NCI-H748 (cell line): ENCODE measurements at regions not wholly inside any gene's neighbourhood (a gene's known extent, or its start where the extent isn't known, plus 50 kb on each side); places are given as distances from the start of the nearest gene placed in this dataset.

Source experiments
- DNase-seq: peaks from one replicate; lab custom pipeline; 2025; ENCODE audit not compliant: unreplicated experiment; lab: John Stamatoyannopoulos, UW

- no peak for DNase-seq
Observed at GRCh38 chr5:89996335-89996734, 413.2 kb downstream of the CETN3 start.

GRCh38 chr5:89994266-89994665, 415.3 kb downstream of the CETN3 start:
- DNase-seq, result no peak

DNA sequence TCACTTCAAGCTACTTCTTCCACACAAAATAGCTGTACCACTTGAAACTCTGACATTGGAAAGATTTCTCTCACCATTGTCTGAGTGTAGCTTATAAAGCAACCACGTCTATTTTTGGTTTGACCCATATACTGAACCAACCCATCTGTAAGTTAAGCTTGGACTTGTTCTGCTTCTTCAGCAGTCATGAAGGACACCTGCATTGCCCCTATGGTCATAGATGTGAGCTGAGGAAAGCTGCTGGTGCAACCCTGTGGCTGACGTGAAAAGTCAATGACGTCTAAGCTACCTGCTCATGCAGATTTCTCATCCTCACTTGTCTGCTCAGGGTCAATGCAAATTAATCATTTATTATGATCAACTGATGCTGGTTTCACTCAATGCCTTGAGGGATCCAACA, 417.4 kb downstream of the CETN3 start:
- DNase-seq, result no peak

- DNase-seq, result no peak
Observed at GRCh38 chr5:89991592-89991991, 418.0 kb downstream of the CETN3 start.

DNA sequence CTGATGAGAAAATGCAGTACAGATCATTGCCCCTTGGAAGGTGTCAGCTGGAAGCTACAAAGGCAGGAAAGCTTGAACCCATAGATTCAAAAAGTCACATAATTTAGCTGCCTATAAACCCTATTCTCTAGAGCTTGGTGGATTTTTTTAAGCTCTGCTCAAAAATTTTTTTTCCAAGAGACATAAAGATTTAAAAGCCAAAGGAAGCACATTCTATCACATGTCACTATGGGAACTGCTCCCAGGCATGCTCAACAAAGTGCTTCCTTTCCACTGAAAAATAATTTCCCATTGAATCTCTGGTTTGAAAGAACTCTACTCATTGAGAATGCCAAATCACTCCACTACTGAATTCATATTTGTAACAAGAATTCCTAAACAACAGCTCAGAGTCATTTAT, 419.8 kb downstream of the CETN3 start:
- DNase-seq, result no peak

GRCh38 chr5:89988998-89989655, 420.4 kb downstream of the CETN3 start:
- DNase-seq, result no peak

DNA sequence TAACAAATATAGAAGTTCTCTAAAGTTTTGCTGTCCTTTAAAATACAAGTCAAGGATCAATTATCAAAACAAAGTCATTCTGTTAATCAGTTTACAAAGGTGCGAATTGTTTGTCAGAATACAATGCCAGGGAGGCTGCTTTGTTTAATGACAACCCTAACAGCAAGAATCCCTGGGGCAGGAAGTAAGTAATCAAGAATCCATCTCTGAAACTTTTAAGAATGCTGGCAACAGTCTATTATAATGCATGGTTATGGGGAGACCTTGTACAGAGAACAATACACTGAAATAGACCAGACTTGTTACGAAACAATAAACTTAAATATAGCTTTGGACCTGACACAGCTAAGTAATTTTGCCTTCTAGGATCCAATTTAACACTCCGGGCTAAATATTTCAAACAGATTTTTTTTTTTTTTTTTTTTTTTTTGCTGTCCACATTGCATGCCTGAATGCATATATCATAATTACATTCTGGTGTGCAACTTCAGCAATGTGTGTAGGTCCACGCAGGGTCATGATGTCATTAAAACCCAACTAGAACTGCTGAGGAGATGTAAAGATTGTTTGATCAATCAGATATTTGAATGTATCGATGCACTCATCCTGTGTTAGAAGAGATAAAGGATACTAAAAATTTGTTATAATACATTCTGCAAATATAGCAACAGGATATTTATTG, 421.3 kb downstream of the CETN3 start:
- DNase-seq, result no peak

DNA sequence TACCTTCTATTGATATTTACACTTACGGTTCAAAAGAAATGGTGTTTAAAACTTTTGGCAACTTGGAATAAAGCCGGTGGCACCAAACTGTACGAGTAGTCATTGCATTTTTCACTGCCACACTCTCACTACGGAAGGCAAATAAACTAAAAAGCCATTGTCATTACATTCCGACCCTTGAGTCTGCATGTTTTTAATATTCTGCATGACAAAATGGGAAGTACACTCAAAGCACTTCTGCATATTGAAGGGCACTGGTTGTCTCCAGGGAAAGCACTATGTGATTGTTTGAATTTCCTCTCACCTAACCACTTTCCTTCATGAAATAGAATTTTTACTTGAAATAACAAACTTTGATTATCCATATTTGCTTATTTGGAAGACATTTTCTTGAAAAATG, 426.3 kb downstream of the CETN3 start:
- DNase-seq, result no peak

GRCh38 chr5:89981878-89982773, 427.4 kb downstream of the CETN3 start:
- DNase-seq, result peak; percentile 23

DNA sequence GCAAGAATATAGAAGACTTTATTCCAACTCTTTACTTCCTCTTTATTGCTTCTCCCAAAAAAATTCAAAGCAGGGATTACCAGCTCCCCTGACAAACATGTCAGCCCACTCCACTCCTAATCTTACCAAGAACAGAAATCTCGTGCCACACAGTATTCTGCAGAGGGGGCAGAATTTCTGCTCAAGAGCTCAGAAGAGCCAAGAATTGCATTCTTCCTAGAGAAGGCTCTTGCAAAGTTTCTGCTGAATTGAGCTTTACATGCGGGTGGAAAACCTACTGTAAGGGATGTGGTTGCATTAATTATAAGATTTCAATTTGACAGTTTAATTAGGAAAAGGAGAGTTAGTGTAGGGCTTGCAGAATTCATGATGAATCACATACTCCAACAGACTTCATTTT, 428.5 kb downstream of the CETN3 start:
- DNase-seq, result no peak

DNA sequence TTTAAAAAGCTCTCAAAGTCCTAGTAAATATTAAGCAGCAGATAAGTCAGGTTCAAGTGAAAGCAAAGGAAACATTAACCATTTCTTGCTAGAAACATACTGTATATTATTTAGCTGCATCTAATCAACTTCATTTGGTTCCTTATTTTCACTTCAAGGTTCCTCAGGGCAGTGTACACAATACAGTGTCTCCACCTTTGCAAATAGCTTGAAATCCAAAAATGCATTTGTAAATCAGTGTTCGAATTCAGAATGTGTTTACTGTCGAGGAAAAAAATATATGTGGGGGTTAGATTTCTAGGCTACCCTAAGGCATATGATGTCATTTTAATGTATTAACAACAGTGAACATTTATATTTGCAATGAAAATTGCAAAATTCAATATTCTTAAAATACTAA, 436.0 kb downstream of the CETN3 start:
- DNase-seq, result no peak

- no peak for DNase-seq
Observed at GRCh38 chr5:89972901-89973300, 436.7 kb downstream of the CETN3 start.

DNA sequence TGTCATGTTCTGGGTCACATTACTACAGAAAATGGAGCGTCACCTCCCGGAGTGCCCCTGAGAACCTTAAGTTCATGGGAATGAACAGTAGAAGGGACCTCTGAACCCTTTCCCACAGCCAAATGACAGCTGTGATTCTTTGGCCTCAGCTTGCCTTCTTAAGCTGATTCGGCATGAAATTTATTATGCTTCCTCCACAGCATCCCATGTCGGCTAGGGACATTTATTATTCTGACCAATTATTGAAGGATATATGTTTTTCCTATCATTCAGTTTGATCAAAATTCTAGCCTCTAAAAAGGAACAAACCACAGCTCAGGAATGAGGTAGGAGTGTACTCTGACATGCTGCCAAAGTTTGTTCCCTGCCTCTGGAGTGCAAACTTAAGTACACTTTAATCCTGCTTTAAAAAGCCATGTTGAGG, 440.6 kb downstream of the CETN3 start:
- DNase-seq, result no peak

- DNase-seq, result no peak
Observed at GRCh38 chr5:89967771-89968444, 441.6 kb downstream of the CETN3 start.

DNA sequence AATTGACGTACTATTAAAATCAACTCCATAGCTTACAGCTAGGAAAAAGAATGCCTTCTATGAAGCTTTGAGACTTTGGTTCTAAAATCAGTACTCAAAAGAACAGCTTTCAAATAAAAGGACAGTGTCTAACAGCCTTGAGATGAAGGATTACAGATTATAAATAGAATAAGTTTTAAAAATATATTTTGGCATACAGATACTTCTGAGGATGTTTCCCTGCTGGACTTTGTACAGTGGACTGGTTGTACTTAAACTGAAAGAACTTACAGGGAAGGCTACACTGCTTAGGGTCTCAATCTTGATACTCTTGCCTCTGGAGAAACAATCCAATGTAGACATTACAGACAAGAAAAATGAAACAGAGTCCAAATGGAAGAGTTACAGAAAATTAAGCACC, 452.7 kb downstream of the CETN3 start:
- no peak for DNase-seq

GRCh38 chr5:89954916-89955315, 454.6 kb downstream of the CETN3 start:
- no peak for DNase-seq

DNA sequence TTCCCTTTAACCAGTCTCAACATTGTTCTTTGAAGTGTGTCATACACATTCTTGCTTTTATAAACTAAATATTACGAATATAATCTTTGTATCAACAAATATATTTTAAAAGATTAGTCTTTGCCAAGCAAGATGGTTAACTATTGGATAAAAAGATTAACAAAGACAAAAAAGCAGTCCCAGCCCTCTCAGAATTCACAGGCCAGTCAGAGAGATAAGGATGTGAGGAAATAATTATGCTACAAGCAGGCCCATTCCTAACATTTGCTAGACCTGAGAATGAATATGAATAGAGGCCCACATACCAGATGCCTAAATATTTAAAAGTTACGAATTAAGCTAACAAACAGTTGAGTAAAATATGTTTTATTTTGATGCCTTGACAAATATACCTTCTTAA, 457.7 kb downstream of the CETN3 start:
- DNase-seq, result no peak

DNA sequence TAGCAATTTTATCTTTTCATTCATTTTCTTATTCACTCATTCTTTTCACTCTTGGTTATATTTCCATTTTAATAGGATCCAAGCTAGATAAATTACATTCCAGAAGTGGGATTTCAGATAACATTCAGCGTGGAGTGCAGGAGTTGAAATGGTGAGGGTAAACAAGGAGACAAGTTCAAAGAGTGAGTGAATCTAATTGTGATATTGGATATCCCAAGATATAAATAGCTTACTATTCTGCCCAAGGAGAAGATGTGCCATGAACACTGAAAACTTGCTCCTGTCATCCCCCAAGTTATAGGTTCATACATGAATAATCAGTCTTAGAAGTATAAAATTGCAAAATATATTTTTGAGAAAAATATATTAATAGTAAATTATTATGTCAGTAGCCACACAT, 459.3 kb downstream of the CETN3 start:
- no peak for DNase-seq

DNA sequence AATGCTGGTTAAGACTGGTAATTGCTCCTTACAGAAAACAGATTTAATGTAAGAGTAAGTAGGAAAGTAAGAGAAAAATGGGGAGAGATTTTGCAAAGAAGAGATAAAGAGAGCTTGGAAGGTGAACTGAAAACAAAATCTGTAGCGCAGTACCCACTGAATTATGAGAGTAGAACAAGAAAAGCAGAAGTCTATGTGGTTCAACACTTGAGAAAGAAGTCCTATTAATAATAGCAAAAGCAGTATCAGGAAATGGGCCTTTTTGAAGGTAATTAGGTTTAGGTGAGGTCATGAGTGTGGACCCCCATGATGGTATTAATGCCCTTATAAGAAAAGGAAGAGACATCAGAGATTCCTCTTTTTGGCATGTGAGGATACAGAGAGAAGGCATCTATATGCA, 460.6 kb downstream of the CETN3 start:
- DNase-seq, result no peak

- DNase-seq, result no peak
Observed at GRCh38 chr5:89946916-89947315, 462.6 kb downstream of the CETN3 start.

DNA sequence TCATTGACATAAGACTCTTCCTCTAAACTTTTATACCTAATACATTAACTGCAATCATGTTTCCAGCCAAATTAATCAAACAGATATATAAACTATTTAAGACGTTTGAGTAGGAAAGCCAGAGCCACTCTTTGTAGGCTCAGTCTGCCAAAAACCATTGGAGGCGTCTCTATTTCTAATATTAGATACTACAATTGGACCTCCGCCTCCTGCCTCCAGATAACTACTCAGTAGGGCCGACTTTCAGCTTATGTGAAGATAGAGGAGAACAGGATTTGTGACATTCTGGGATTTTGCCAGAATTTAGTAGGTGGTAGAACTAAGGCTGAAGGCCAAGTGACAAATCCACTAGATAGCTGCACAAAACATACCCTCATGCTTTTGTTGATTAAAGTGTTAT, 463.0 kb downstream of the CETN3 start:
- no peak for DNase-seq
